WTC11 (cell line): ENCODE measurements at regions not wholly inside any gene's neighbourhood (a gene's known extent, or its start where the extent isn't known, plus 50 kb on each side); places are given as distances from the start of the nearest gene placed in this dataset.

Experiments
- ATAC-seq: fragments of 200-7000 bp; cut with Tn5 transposase; 2 replicates; pipeline ENCODE4 v1.10.0; 2021; ENCODE audit warnings: mild to moderate bottlenecking, moderate library complexity
- CTCF ChIA-PET: fragments of 300-600 bp; sonication (Branson Sonifier 250); formaldehyde crosslinking; loops from one replicate; lab custom pipeline; 2021; ENCODE audit warnings: antibody characterized with exemption; lab: Charles Lee
- POLR2A ChIA-PET: fragments of 350-600 bp; sonication (Branson Sonifier 250); formaldehyde crosslinking; loops from one replicate; lab custom pipeline; 2021; ENCODE audit warnings: antibody characterized with exemption; lab: Charles Lee
- DNase-seq: peaks from one replicate; pipeline ENCODE4 v3.0.0; 2021; ENCODE audit warnings: low spot score
- H3K27ac Mint-ChIP-seq: 2 replicates; pipeline ENCODE4 v1.8.0; 2021; ENCODE audit warnings: mixed read lengths
- H3K27me3 Mint-ChIP-seq: 2 replicates; pipeline ENCODE4 v1.8.0; 2021; ENCODE audit warnings: low read depth, mild to moderate bottlenecking, moderate library complexity, mixed read lengths
- H3K36me3 Mint-ChIP-seq: 2 replicates; pipeline ENCODE4 v1.8.0; 2021; ENCODE audit warnings: mixed read lengths
- H3K4me1 Mint-ChIP-seq: 2 replicates; pipeline ENCODE4 v1.8.0; 2022; ENCODE audit warnings: mixed read lengths
- H3K4me3 Mint-ChIP-seq: 2 replicates; pipeline ENCODE4 v1.8.0; 2021; ENCODE audit warnings: mild to moderate bottlenecking, moderate library complexity, mixed read lengths
- H3K9me3 Mint-ChIP-seq: 2 replicates; pipeline ENCODE4 v1.8.0; 2021; ENCODE audit warnings: mixed read lengths
- ATF6 ChIP-seq: sonication (generic); formaldehyde crosslinking; IDR thresholded peaks from 2 replicates; pipeline ENCODE4 v1.8.1; 2023; ENCODE audit warnings: mild to moderate bottlenecking, missing genetic modification reagents
- E2F1 ChIP-seq: sonication (generic); formaldehyde crosslinking; IDR thresholded peaks from 2 replicates; pipeline ENCODE4 v1.8.0; 2022; ENCODE audit warnings: mild to moderate bottlenecking, missing genetic modification reagents
- E2F5 ChIP-seq: sonication (generic); formaldehyde crosslinking; IDR thresholded peaks from 2 replicates; pipeline ENCODE4 v1.8.1; 2022; ENCODE audit warnings: mild to moderate bottlenecking, moderate library complexity, missing genetic modification reagents
- ELF4 ChIP-seq: sonication (generic); formaldehyde crosslinking; IDR thresholded peaks from 2 replicates; pipeline ENCODE4 v1.8.1; 2022; ENCODE audit warnings: low read depth, mild to moderate bottlenecking, moderate library complexity, missing genetic modification reagents
- ERG ChIP-seq: fragments of 250-450 bp; sonication (Bioruptor Pico); IDR thresholded peaks from 2 replicates; pipeline ENCODE4 v1.8.0; 2021; ENCODE audit warnings: mild to moderate bottlenecking
- ETV6 ChIP-seq: sonication (generic); formaldehyde crosslinking; IDR thresholded peaks from 2 replicates; pipeline ENCODE4 v1.8.1; 2022; ENCODE audit warnings: mild to moderate bottlenecking, missing genetic modification reagents
- FOXK1 ChIP-seq: sonication (generic); formaldehyde crosslinking; IDR thresholded peaks from 2 replicates; pipeline ENCODE4 v1.8.0; 2022; ENCODE audit warnings: mild to moderate bottlenecking, moderate library complexity, missing genetic modification reagents
- GRHL2 ChIP-seq: fragments of 250-450 bp; sonication (Bioruptor Pico); IDR thresholded peaks from 2 replicates; pipeline ENCODE4 v1.8.0; 2022; ENCODE audit warnings: mild to moderate bottlenecking, moderate library complexity; ENCODE audit not compliant: insufficient replicate concordance, severe bottlenecking
- IRF1 ChIP-seq: sonication (generic); formaldehyde crosslinking; IDR thresholded peaks from 2 replicates; pipeline ENCODE4 v1.8.0; 2023; ENCODE audit warnings: missing genetic modification reagents
- IRF2 ChIP-seq: sonication (generic); formaldehyde crosslinking; IDR thresholded peaks from 2 replicates; pipeline ENCODE4 v1.8.0; 2022; ENCODE audit warnings: low read depth, missing genetic modification reagents, borderline replicate concordance
- MAX ChIP-seq: sonication (generic); formaldehyde crosslinking; IDR thresholded peaks from 2 replicates; pipeline ENCODE4 v1.8.0; 2022; ENCODE audit warnings: mild to moderate bottlenecking, missing genetic modification reagents
- NFATC4 ChIP-seq: fragments of 250-450 bp; sonication (Bioruptor Pico); IDR thresholded peaks from 2 replicates; pipeline ENCODE4 v1.9.0; 2021; ENCODE audit warnings: mild to moderate bottlenecking
- NFE2L1 ChIP-seq: sonication (generic); formaldehyde crosslinking; IDR thresholded peaks from 2 replicates; pipeline ENCODE4 v1.8.1; 2023; ENCODE audit warnings: missing genetic modification reagents
- NR3C1 ChIP-seq: sonication (generic); formaldehyde crosslinking; conservative IDR thresholded peaks from 2 replicates; pipeline ENCODE4 v1.8.1; 2023; ENCODE audit warnings: low read depth, mild to moderate bottlenecking, missing genetic modification reagents
- PRDM15 ChIP-seq: sonication (generic); formaldehyde crosslinking; IDR thresholded peaks from 2 replicates; pipeline ENCODE4 v1.8.0; 2022; ENCODE audit warnings: missing genetic modification reagents
- PREB ChIP-seq: sonication (generic); formaldehyde crosslinking; IDR thresholded peaks from 2 replicates; pipeline ENCODE4 v1.8.1; 2022; ENCODE audit warnings: mild to moderate bottlenecking, missing genetic modification reagents, moderate library complexity, borderline replicate concordance
- RORB ChIP-seq: fragments of 250-450 bp; sonication (Bioruptor Pico); IDR thresholded peaks from 2 replicates; pipeline ENCODE4 v1.9.0; 2021; ENCODE audit warnings: mild to moderate bottlenecking
- TEAD4 ChIP-seq: sonication (generic); formaldehyde crosslinking; IDR thresholded peaks from 2 replicates; pipeline ENCODE4 v1.8.0; 2022; ENCODE audit warnings: mild to moderate bottlenecking, missing genetic modification reagents

- no peak for TF ChIP-seq ERG
Measured at GRCh38 chr3:170777564-170777926, 92.5 kb downstream of the RPL22L1 start (continued).

GRCh38 chr3:170776887-170777563 is 93.0 kb downstream of the RPL22L1 start:
- no peak overlapping the region for H3K4me3 Mint-ChIP-seq
- no peak for DNase-seq
- H3K9me3 Mint-ChIP-seq = peaks cover 6% of the 10 kb centered on the region; the same call in 1 of the 2 replicates
- H3K4me1 Mint-ChIP-seq = no peaks in the 10 kb centered on the region
- H3K27me3 Mint-ChIP-seq = no peaks in the 10 kb centered on the region; the same call in 1 of the 2 replicates
- TF ChIP-seq NFATC4 (CRISPR knock-in tag) = no peak
- no peak for TF ChIP-seq TEAD4 (CRISPR knock-in tag)
- TF ChIP-seq RORB (CRISPR knock-in tag) = no peak
- TF ChIP-seq ELF4 (CRISPR knock-in tag) = no peak
- no peak for TF ChIP-seq E2F5 (CRISPR knock-in tag)
- no peak for TF ChIP-seq GRHL2 (CRISPR knock-in tag)
- TF ChIP-seq PREB (CRISPR knock-in tag) = no peak
- TF ChIP-seq FOXK1 (CRISPR knock-in tag) = no peak
- TF ChIP-seq E2F1 (CRISPR knock-in tag) = no peak
- TF ChIP-seq PRDM15 (CRISPR knock-in tag) = no peak
- TF ChIP-seq IRF2 (CRISPR knock-in tag) = no peak
- TF ChIP-seq MAX = no peak
- no peak for TF ChIP-seq ATF6 (CRISPR knock-in tag)
- TF ChIP-seq NFE2L1 (CRISPR knock-in tag) = no peak
- TF ChIP-seq NR3C1 (CRISPR knock-in tag) = no peak
- TF ChIP-seq ETV6 = no peak
- TF ChIP-seq IRF1 (CRISPR knock-in tag) = no peak
- ChIA-PET POLR2A (no interaction called here), CTCF (no interaction called here)
- no peak overlapping the region for H3K27ac Mint-ChIP-seq
- H3K36me3 Mint-ChIP-seq = no peaks in the 10 kb centered on the region
- no peak for ATAC-seq
